ENCODE measurements at regions not wholly inside any gene's neighbourhood (a gene's known extent, or its start where the extent isn't known, plus 50 kb on each side); places are given as distances from the start of the nearest gene placed in this dataset.

DNA sequence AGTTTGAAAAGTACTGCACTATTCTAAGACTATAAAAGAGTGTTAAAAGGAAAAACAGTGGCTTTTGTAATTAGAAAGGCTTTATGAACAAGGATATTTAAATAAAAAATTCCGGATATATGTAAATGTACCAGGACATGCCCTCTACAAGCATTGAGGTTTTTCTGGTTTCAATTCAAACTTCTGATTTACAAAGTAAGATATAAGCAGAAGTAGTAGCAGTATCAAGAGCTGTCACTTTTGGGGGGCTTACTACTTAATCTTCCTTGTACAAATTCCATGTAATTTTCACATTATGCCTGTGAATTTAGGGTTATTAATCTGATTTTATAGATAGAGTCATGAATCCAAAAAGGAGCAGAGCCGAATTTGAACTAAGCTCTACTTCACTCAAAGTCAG lies 170.3 kb upstream of the ATP2B1 start:
- TF ChIP-seq, protein P1, sequence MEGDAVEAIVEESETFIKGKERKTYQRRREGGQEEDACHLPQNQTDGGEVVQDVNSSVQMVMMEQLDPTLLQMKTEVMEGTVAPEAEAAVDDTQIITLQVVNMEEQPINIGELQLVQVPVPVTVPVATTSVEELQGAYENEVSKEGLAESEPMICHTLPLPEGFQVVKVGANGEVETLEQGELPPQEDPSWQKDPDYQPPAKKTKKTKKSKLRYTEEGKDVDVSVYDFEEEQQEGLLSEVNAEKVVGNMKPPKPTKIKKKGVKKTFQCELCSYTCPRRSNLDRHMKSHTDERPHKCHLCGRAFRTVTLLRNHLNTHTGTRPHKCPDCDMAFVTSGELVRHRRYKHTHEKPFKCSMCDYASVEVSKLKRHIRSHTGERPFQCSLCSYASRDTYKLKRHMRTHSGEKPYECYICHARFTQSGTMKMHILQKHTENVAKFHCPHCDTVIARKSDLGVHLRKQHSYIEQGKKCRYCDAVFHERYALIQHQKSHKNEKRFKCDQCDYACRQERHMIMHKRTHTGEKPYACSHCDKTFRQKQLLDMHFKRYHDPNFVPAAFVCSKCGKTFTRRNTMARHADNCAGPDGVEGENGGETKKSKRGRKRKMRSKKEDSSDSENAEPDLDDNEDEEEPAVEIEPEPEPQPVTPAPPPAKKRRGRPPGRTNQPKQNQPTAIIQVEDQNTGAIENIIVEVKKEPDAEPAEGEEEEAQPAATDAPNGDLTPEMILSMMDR (conservative IDR thresholded peaks at IDR 0.05 in 1 of 2, IDR thresholded peaks at IDR 0.05 in 1 of 2; ENCODE audit: low read depth in 1 of 2, low read length in 2 of 2), result no peak
- no peak for TF ChIP-seq EZH2 (IDR thresholded peaks at IDR 0.05; ENCODE audit: low read length, missing control alignments)
